ENCODE measurements at regions not wholly inside any gene's neighbourhood (a gene's known extent, or its start where the extent isn't known, plus 50 kb on each side); places are given as distances from the start of the nearest gene placed in this dataset.

GRCh38 chr1:229027158-229027557 lies 243.8 kb upstream of the RAB4A start:
- no peak for TF ChIP-seq ARNT (IDR thresholded peaks at IDR 0.05)
- TF ChIP-seq SUZ12 (IDR thresholded peaks at IDR 0.05) = no peak
- no peak for TF ChIP-seq BHLHE40 (IDR thresholded peaks at IDR 0.05; ENCODE audit: borderline replicate concordance)
- no peak for TF ChIP-seq L3MBTL2 (conservative IDR thresholded peaks at IDR 0.05)
- no peak for TF ChIP-seq ELF4 (IDR thresholded peaks at IDR 0.05)
- no peak for TF ChIP-seq FOXM1 (IDR thresholded peaks at IDR 0.05; ENCODE audit: borderline replicate concordance)
- TF ChIP-seq SP1 (IDR thresholded peaks at IDR 0.05) = no peak
- TF ChIP-seq ZNF384 (IDR thresholded peaks at IDR 0.05) = no peak
- TF ChIP-seq FOXA1 (IDR thresholded peaks at IDR 0.05) = no peak
- no peak for TF ChIP-seq FOXK2 (IDR thresholded peaks at IDR 0.05)
